ENCODE measurements at regions not wholly inside any gene's neighbourhood (a gene's known extent, or its start where the extent isn't known, plus 50 kb on each side); places are given as distances from the start of the nearest gene placed in this dataset.
"Not testable (repeated sequence)": the region's sequence is repeated elsewhere in the genome, so short reads cannot be mapped to it uniquely, and the experiment has no call there.

DNA sequence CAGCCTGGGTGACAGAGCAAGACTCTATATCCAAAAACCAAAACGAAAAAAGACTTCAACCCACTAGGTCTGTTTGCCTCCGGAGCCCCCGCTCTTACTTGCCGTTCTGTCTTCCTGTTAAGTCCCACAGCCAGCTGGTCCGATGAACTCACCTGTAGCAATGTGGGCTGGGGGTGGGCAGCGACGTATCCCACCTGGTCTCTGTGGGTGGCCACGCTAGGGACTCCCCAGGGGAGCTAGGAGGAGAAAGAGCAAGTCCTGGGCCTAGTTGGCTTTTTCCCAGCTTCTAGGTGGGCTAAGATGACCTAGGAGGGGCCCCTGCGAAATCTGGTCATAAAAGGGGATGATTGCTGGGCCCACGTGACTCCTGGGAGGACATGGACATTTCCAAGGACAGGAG, 166.0 kb upstream of the KCNG1 start:
- DNase-seq (ENCODE audit: low read depth in 2 of 2) = no peak

GRCh38 chr20:51187261-51187660, 164.4 kb upstream of the KCNG1 start:
- DNase-seq (ENCODE audit: low read depth in 2 of 2) = no peak

DNA sequence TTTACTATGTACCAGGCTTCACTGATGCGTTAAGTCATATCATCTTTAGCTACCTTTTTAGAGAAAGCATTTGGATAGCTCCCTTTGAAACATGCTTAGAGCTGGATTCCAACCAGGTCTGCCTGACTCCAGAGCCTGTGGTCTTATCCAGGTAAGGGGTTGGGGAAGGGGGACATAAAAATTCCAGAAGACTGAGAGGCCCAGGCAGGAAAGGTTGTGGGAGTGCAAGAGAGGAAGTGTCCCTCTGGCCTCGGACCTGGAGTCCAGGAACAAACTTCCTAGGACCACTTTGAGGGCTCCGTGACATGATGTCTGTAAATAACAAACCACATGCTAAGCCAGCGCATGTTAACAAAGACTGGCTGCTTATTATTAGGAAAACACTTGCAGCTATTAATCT, 163.0 kb upstream of the KCNG1 start:
- no peak for DNase-seq (ENCODE audit: low read depth in 2 of 2)

DNA sequence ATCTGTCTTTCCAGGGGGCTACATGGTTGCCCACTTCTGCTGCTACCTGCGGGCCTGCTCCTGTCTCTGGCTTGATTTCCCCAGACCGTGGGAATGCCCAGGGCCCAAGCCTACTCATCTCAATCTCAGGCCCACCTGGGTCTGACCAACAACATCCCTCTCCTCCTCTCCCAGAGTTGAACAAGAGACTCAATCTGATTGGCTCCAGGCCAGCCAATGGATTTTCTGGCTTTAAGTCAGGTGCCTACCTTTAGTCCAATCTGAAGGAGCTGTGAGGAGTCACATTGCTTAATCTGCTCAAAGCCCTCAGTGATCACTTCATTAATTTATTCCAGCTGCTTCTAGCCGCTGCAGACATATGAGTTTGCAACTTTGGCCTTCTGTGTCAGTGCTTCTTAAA, 162.4 kb upstream of the KCNG1 start:
- DNase-seq (ENCODE audit: low read depth in 2 of 2) = no peak

DNA sequence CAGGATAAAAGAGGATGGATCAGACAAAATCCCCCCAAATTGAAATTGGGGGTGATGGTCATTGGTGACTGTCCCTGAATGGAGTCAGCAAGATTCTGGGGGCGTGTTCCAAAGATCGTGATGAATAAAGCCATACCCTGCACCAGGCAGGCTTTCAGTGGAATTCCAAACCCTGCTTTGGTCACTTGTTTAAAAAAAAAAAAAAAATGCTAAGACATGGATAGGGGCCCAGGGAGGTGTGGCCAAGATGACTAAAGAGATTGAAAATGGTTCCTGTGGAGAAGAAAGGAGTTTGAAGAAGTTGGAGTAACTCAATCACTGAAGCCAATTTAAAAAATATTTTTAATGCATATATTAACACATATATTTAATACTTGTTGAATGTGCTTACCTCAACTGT, 161.4 kb upstream of the KCNG1 start:
- DNase-seq (ENCODE audit: low read depth in 2 of 2) = no peak

DNA sequence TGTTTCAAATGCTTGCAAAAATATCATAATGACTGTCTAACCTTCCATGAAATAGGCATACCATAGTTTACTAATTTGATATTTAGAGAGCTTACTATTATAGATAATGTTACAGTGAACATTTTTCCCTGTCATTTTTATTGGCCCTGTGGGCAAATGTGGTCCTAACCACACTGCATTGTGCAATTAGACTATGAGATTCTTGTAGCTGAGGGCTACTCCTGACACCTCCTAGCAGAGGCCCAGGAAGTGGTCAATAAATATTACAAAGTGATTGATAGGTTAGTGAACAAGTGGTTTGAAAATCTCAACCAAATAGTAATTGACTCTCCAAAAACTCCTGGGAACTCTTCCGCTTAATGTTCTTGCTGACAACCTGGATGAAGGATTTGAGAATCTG, 160.5 kb upstream of the KCNG1 start:
- DNase-seq (ENCODE audit: low read depth in 2 of 2) = no peak

DNA sequence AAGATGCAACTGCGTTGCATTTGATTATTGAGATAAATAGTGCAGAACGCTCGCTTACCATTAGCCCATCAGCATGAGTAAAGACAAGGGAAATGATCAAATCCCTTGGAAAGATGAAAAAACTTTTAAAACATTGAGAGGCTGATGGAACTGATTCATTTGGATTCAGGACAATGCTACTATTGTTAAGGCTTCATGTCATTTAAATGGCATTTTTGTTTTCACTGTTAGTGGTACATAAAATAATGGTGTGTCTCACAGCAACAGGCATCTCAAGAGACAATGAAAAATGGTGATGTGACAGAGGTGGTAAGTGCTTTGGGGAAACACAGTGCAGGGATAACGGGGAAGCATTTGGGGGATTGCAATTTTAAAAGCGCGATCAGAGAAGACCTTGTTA, 159.7 kb upstream of the KCNG1 start:
- no peak for DNase-seq (ENCODE audit: low read depth in 2 of 2)

DNA sequence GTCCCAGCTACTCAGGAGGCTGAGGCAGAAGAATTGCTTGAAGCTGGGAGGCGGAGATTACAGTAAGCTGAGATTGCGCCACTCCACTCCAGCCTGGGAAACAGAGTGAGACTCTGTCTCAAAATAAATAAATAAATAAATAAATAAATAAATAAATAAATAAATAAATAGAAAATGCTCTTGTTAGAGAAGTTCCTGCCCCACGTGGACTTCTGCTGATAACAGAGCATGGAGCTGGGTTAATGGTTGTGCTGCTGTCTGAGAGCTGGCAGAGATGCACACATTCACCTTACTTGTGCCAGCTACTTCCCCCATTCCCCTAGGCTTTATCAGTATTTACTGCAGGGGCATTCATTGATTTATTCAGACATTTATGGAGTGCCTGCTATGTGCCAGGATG, 155.2 kb upstream of the KCNG1 start:
- no peak for DNase-seq (ENCODE audit: low read depth in 2 of 2)

DNA sequence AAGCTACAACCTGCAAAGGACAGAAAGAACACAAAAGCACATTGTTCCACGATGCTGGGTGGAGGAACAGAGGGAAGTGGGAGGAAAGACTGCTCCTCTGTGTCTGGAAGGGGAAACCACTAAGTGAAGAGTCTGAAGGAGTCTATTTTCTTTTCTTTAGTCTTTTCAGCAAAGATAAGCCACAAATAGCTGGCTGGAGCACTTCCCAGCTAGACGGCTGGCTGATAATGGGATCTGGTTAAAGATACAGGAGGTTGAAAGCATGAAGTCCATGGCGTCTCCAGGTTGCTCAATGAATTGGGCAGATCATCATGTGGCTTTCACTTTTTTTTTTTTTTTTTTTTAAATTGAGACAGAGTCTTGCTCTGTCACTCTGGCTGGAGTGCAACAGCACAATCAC, 154.0 kb upstream of the KCNG1 start:
- no peak for DNase-seq (ENCODE audit: low read depth in 2 of 2)

DNA sequence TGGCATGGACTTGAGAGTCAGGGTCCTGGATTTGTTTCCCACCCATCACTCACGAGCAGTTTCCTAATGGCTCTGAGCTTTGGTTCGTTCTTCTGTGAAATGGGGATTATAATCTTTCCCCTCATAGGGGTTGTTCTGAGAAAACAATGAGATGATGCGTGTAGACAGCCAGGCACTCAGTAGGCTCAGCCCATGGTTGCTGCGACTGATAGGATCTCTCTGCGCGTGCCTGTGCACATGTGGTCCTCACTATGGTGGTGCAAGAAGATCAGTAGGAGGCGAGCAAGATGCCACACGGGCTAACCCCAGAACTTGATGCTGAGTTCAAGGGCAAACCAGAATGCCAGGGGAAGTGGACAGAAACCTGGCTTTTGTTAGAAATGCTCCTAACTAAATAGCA, 153.5 kb upstream of the KCNG1 start:
- DNase-seq (ENCODE audit: low read depth in 2 of 2) = no peak

GRCh38 chr20:51175724-51176123, 152.8 kb upstream of the KCNG1 start:
- DNase-seq (ENCODE audit: low read depth in 2 of 2) = no peak

GRCh38 chr20:51175156-51175555, 152.2 kb upstream of the KCNG1 start:
- DNase-seq (ENCODE audit: low read depth in 2 of 2) = no peak

DNA sequence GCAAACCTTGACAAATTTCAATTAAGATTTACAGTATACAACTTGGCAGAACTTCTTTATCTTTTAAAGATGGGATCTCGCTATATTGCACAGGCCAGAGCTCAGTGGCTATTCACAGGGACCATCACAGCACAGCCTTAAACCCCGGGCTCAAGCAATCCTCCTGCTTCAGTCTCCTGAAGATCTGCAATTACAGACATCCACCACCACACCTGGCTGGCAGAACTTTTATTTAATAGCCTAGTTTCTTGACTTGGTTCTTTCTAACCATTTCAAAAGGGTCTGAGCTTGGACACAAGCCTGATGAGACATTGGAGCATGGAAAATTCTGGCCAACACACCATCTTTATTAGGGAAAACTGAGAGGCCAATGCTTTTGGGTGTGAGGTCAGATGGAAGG, 151.6 kb upstream of the KCNG1 start:
- DNase-seq (ENCODE audit: low read depth in 2 of 2) = no peak

GRCh38 chr20:51172558-51173428, 149.9 kb upstream of the KCNG1 start:
- DNase-seq (ENCODE audit: low read depth in 2 of 2) = no peak

GRCh38 chr20:51171141-51171540, 148.2 kb upstream of the KCNG1 start:
- DNase-seq (ENCODE audit: low read depth in 2 of 2) = no peak

GRCh38 chr20:51169813-51170212, 146.9 kb upstream of the KCNG1 start:
- no peak for DNase-seq (ENCODE audit: low read depth in 2 of 2)

DNA sequence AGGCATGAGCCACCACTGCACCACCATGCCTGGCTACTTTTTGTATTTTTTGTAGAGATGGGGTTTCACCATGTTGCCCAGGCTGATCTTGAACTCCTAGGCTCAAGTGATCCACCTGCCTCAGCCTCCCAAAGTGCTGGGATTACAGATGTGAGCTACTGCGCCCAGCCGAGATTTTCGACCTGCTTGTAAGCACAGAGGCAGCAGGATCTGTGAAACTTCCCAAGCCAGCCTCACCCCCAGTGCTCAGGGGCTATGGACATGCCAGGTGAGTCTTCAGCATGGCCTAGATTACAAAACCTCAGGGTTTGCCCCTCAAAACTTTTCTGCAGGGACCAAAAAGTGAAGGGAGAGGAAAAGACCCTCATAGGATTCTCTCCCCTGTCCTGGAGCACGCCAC, 145.0 kb upstream of the KCNG1 start:
- DNase-seq (ENCODE audit: low read depth in 2 of 2) = not testable (repeated sequence)

GRCh38 chr20:51166489-51166888, 143.6 kb upstream of the KCNG1 start:
- DNase-seq (ENCODE audit: low read depth in 2 of 2) = no peak

DNA sequence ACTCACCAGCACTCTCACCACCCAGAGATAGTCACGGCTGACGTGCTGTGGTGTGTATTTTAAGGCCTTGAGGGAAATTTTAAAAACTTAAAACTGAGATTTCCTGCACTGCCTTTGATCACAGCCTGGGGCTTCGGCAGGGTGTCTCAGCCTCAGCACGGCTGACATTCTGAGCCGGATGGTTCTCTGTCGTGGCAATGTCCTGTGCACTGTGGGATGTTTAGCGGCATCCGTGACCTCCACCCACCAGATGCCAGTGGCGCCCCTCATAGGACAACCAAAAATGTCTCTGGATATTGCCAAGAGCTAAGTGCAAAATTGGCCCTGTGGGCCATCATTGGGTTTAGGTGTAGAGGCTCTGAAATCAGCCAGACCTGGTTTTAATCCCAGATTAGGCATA, 142.2 kb upstream of the KCNG1 start:
- no peak for DNase-seq (ENCODE audit: low read depth in 2 of 2)

- no peak for DNase-seq (ENCODE audit: low read depth in 2 of 2)
These were observed 141.8 kb upstream of the KCNG1 start for GRCh38 chr20:51164731-51165130.

GRCh38 chr20:51163996-51164600, 141.2 kb upstream of the KCNG1 start:
- no peak for DNase-seq (ENCODE audit: low read depth in 2 of 2)

- no peak for DNase-seq (ENCODE audit: low read depth in 2 of 2)
These were observed 139.1 kb upstream of the KCNG1 start for GRCh38 chr20:51162015-51162414.

DNA sequence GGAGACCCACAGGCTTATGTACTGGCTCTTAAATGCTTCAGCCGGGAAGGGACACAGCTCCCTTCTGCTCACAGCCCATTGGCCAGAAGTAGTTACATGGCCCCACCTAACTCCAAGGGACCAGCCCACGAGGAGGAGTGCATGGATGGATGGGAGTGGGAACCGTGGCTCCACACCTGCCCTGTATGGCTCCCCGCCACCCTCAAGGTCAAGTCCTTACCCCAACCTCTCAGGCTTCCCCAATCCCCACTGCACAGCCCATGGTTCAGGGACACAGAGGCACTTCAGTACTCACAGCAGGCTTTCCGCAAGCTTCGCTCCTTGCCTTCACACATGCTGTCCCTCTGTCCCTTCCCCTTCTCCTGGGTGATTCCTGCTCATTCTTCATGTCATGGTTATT, 137.9 kb upstream of the KCNG1 start:
- no peak for DNase-seq (ENCODE audit: low read depth in 2 of 2)

DNA sequence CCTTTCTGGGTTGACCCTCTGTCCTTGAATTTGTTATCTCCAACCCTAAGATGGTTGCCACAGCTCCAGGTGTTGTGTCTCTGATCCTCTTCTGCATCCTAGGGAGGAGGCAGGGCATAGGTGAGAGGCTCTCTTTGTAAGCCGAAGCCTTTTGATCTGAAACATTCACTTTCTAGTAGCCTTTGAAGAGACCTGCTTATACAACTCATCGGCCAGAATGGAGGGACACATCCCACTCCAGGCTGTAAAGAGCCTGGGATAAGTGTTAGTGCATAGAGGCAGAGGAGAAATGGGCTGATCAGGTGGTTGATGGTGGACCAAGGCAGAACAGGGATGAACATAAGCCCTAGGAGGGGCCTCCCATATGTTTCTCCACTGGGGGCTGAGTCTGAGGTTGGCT, 137.1 kb upstream of the KCNG1 start:
- DNase-seq (ENCODE audit: low read depth in 2 of 2) = no peak
